Lung (tissue), 11 donors: ENCODE measurements at regions not wholly inside any gene's neighbourhood (a gene's known extent, or its start where the extent isn't known, plus 50 kb on each side); places are given as distances from the start of the nearest gene placed in this dataset.

Experiments used
- ATAC-seq: fragments of 200-7000 bp; cut with Tn5 transposase; one replicate; pipeline ENCODE4 v1.9.1; 2020; ENCODE audit warnings: moderate number of reproducible peaks; ENCODE audit not compliant: insufficient read depth, low FRiP score
- DNase-seq, 3 donors: peaks; one replicate each; pipeline ENCODE4 v3.0.0-alpha.2; 2013 to 2017
- H3K27ac ChIP-seq, 2 donors: one replicate each; pipeline ENCODE4 v1.5.1; 2013; ENCODE audit warnings: mild to moderate bottlenecking in 2 of 2, moderate library complexity in 2 of 2, control low read depth in 1 of 2, inconsistent platforms in 1 of 2, low read depth in 1 of 2, low read length in 1 of 2
- H3K27me3 ChIP-seq, 3 donors: one replicate each; pipeline ENCODE4 v1.5.1; 2013; ENCODE audit warnings: low read length in 2 of 3; ENCODE audit not compliant: control insufficient read depth in 3 of 3, insufficient read depth in 3 of 3
- H3K36me3 ChIP-seq, 4 donors: one replicate each; pipeline ENCODE4 v1.5.1; 2013; ENCODE audit warnings: low read length in 4 of 4, mild to moderate bottlenecking in 1 of 4, moderate library complexity in 1 of 4; ENCODE audit not compliant: control insufficient read depth in 4 of 4, insufficient read depth in 4 of 4
- H3K4me1 ChIP-seq, 5 donors: one replicate each; pipeline ENCODE4 v1.5.1; 2013; ENCODE audit warnings: low read length in 5 of 5, mild to moderate bottlenecking in 2 of 5, moderate library complexity in 1 of 5; ENCODE audit not compliant: control insufficient read depth in 5 of 5, insufficient read depth in 5 of 5
- H3K4me3 ChIP-seq: one replicate; pipeline ENCODE4 v1.5.1; 2013; ENCODE audit warnings: mild to moderate bottlenecking, control low read depth, moderate library complexity
- H3K9ac ChIP-seq, 2 donors: one replicate each; pipeline ENCODE4 v1.5.1; 2013; ENCODE audit warnings: low read length in 2 of 2, control low read depth in 1 of 2; ENCODE audit not compliant: insufficient read depth in 1 of 2
- H3K9me3 ChIP-seq, 4 donors: one replicate each; pipeline ENCODE4 v1.5.1; 2013; ENCODE audit warnings: low read length in 3 of 4, mild to moderate bottlenecking in 1 of 4, moderate library complexity in 1 of 4; ENCODE audit not compliant: control insufficient read depth in 4 of 4, insufficient read depth in 3 of 4
- WGBS, 2 donors: extraction: QIAGEN DNeasy Blood & Tissue Kit; methylation state at CpG; one replicate each; pipeline ENCODE4 v1.1.7; 2013; 5-methylcytosine and 5-hydroxymethylcytosine counted together
- TF ChIP-seq, protein P1 (sequence below): IDR thresholded peaks from 2 replicates; pipeline ENCODE4 v1.5.1; 2012; ENCODE audit warnings: mild to moderate bottlenecking; ENCODE audit errors: control extremely low read depth, extremely low read depth
- donor health status: control.
- donor health status: control.
- donor health status: Bipolar disorder and iron deficiency.
- donor health status: healthy.
- donor health status: DM: yes; HTN: yes; CAD: no.

- Histone ChIP-seq H3K36me3 (no peaks in the 10 kb centered on the region), H3K4me3 (no peak overlapping the region), H3K9me3 (peaks cover 0 to 3% (median 1%) of the 10 kb centered on the region in 4 donors), H3K4me1 (peaks cover 0 to 11% (median 1%) of the 10 kb centered on the region in 5 donors), H3K27ac (no peak overlapping the region), H3K9ac (no peak overlapping the region), H3K27me3 (peaks cover 0 to 2% (median 0%) of the 10 kb centered on the region in 3 donors)
- 88 to 94% methylated on average over 10 of the region's 10 CpGs for WGBS, 2 donors
- ATAC-seq (no peak), DNase-seq (no peak)
- TF ChIP-seq, protein P1, sequence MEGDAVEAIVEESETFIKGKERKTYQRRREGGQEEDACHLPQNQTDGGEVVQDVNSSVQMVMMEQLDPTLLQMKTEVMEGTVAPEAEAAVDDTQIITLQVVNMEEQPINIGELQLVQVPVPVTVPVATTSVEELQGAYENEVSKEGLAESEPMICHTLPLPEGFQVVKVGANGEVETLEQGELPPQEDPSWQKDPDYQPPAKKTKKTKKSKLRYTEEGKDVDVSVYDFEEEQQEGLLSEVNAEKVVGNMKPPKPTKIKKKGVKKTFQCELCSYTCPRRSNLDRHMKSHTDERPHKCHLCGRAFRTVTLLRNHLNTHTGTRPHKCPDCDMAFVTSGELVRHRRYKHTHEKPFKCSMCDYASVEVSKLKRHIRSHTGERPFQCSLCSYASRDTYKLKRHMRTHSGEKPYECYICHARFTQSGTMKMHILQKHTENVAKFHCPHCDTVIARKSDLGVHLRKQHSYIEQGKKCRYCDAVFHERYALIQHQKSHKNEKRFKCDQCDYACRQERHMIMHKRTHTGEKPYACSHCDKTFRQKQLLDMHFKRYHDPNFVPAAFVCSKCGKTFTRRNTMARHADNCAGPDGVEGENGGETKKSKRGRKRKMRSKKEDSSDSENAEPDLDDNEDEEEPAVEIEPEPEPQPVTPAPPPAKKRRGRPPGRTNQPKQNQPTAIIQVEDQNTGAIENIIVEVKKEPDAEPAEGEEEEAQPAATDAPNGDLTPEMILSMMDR = no peak
These were observed 92.0 kb downstream of the PSMB1 start for GRCh38 chr6:170461111-170461510.

- peaks cover 0 to 11% (median 0%) of the 10 kb centered on the region in 5 donors for H3K4me1 ChIP-seq
- TF ChIP-seq, protein P1 = no peak
- no peak overlapping the region for H3K4me3 ChIP-seq
- ATAC-seq = no peak
- no peak overlapping the region for H3K27ac ChIP-seq
- WGBS, 2 donors = 93 to 96% methylated on average over 7 of the region's 7 CpGs
- peaks cover 0 to 2% (median 0%) of the 10 kb centered on the region in 3 donors for H3K27me3 ChIP-seq
- H3K36me3 ChIP-seq = no peaks in the 10 kb centered on the region
- no peaks in the 10 kb centered on the region for H3K9me3 ChIP-seq
- DNase-seq = no peak
- H3K9ac ChIP-seq = no peak overlapping the region
These were observed 92.5 kb downstream of the PSMB1 start for GRCh38 chr6:170460641-170461040.

DNA sequence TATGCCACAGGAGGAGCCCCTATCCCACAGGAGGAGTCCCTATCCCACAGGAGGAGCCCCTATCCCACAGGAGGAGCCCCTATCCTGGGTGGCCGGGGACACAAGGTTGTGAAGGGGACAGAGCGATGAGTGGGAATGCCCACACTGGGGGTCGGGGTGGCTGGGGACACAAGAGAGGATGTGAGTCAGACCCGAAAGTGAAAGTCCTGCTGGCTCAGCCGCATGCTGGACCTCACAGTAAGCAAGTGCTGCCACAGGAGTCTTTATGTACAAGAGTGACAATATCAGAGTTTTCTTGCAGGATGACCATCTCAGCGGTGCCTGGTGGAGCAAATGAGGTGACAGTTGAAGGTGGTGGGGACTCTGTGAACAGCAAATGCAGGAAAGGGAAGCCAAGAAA lies 93.7 kb downstream of the PSMB1 start:
- Histone ChIP-seq H3K4me3 (no peak overlapping the region), H3K27me3 (peaks cover 0 to 2% (median 0%) of the 10 kb centered on the region in 3 donors), H3K27ac (no peak overlapping the region), H3K9me3 (no peaks in the 10 kb centered on the region), H3K4me1 (peaks cover 0 to 16% (median 0%) of the 10 kb centered on the region in 5 donors), H3K36me3 (no peaks in the 10 kb centered on the region), H3K9ac (peak overlapping the region in 1 of 2 donors; percentile 68)
- TF ChIP-seq, protein P1 = no peak
- DNase-seq (peak in 2 of 3 donors; percentile 63 to 76), ATAC-seq (peak; percentile 58)
- WGBS, 2 donors = 13 to 17% methylated on average over 6 of the region's 6 CpGs
